Gastroesophageal sphincter (tissue), 4 donors: ENCODE measurements at regions not wholly inside any gene's neighbourhood (a gene's known extent, or its start where the extent isn't known, plus 50 kb on each side); places are given as distances from the start of the nearest gene placed in this dataset.

Experiments
- ATAC-seq: fragments of 150-250 bp; one replicate; pipeline ENCODE4 v1.9.1; 2016; ENCODE audit warnings: mild to moderate bottlenecking, moderate library complexity
- H3K27ac ChIP-seq, 4 donors: fragments of 200-600 bp; sonication (generic) in 3 of 4; 1 replicate in 3 of 4; 2 replicates in 1 of 4; pipeline ENCODE4 v1.5.1; 2016 to 2019
- H3K27me3 ChIP-seq: fragments of 200-600 bp; sonication (generic); one replicate; pipeline ENCODE4 v1.5.1; 2019
- H3K36me3 ChIP-seq, 2 donors: fragments of 200-600 bp; sonication (generic); one replicate each; pipeline ENCODE4 v1.5.1; 2019; ENCODE audit warnings: control low read depth in 1 of 2
- H3K4me1 ChIP-seq, 3 donors: fragments of 200-600 bp; sonication (generic); 1 replicate in 2 of 3; 2 replicates in 1 of 3; pipeline ENCODE4 v1.5.1; 2016 to 2019; ENCODE audit warnings: control low read depth in 2 of 3
- H3K4me3 ChIP-seq, 2 donors: fragments of 200-600 bp; sonication (generic); one replicate each; pipeline ENCODE4 v1.5.1; 2019; ENCODE audit warnings: mild to moderate bottlenecking in 1 of 2, moderate library complexity in 1 of 2
- H3K9me3 ChIP-seq, 3 donors: fragments of 200-600 bp; sonication (generic); one replicate each; pipeline ENCODE4 v1.5.1; 2017 to 2019; ENCODE audit warnings: control low read depth in 2 of 3
- CTCF ChIP-seq, 4 experiments: fragments of 200-600 bp in 2 of 4; fragments of 450-650 bp in 2 of 4; sonication (generic) in 1 of 4; IDR thresholded peaks; one replicate each; pipeline ENCODE4 v1.5.1; 2017 to 2019; ENCODE audit warnings: antibody characterized with exemption in 4 of 4, mild to moderate bottlenecking in 2 of 4, moderate library complexity in 2 of 4
- EP300 ChIP-seq: sonication (generic); formaldehyde crosslinking; IDR thresholded peaks from one replicate; pipeline ENCODE4 v1.6.1; 2017; ENCODE audit warnings: antibody characterized with exemption, mild to moderate bottlenecking
- POLR2A ChIP-seq, 2 donors: fragments of 450-650 bp; IDR thresholded peaks; one replicate each; pipeline ENCODE4 v1.6.1; 2017; ENCODE audit warnings: antibody characterized with exemption in 2 of 2, mild to moderate bottlenecking in 2 of 2, moderate library complexity in 1 of 2
- POLR2AphosphoS5 ChIP-seq: sonication (generic); formaldehyde crosslinking; IDR thresholded peaks from one replicate; pipeline ENCODE4 v1.6.1; 2017; ENCODE audit warnings: antibody characterized with exemption
- WGBS, 2 donors: methylation state at CpG; one replicate each; pipeline ENCODE4 v1.1.5; 2018; ENCODE audit warnings: low coverage in 1 of 2; 5-methylcytosine and 5-hydroxymethylcytosine counted together

- no peak for ATAC-seq
Measured at GRCh38 chr3:18778094-18778493, 353.0 kb upstream of the SATB1 start.

DNA sequence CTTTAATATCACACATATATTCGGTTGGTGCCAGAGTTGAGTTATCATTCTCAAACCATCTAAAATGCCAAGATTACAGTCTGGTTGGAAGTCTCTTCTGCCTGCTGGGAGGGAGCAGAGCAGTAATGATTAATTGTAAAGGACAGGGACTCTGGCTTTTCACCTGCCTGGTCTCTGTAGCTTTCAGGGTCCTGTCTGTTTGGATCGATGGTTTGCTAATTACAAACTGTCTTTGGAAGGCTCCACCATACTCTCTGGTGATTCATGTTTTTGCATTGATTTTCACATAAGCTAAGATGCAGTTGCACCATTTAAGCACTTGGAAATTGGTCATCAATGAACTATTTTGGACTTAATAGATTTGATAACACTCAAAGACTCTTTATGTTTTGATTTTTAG, 350.4 kb upstream of the SATB1 start:
- TF ChIP-seq POLR2A (IDR thresholded peaks at IDR 0.05) (no peak), EP300 (no peak), CTCF (IDR thresholded peaks at IDR 0.05) (no peak), POLR2AphosphoS5 (no peak)
- Histone ChIP-seq H3K4me3 (no peak overlapping the region), H3K27ac (no peak overlapping the region), H3K36me3 (no peaks in the 10 kb centered on the region), H3K27me3 (peaks cover 3% of the 10 kb centered on the region), H3K9me3 (no peaks in the 10 kb centered on the region), H3K4me1 (no peaks in the 10 kb centered on the region)
- 83 to 100% methylated on average over 1 to 2 of the region's 2 CpGs for WGBS, 2 donors
- ATAC-seq = no peak

More at GRCh38 chr3:18778094-18778493, 353.0 kb upstream of the SATB1 start:
- Histone ChIP-seq H3K4me3 (no peak overlapping the region), H3K27me3 (peaks cover 3% of the 10 kb centered on the region), H3K27ac (no peak overlapping the region), H3K9me3 (no peaks in the 10 kb centered on the region), H3K4me1 (no peaks in the 10 kb centered on the region), H3K36me3 (no peaks in the 10 kb centered on the region)
- TF ChIP-seq EP300 (no peak), POLR2AphosphoS5 (no peak), CTCF (IDR thresholded peaks at IDR 0.05) (no peak), POLR2A (IDR thresholded peaks at IDR 0.05) (no peak)

GRCh38 chr3:18774319-18775088, 349.4 kb upstream of the SATB1 start:
- ATAC-seq = no peak
- Histone ChIP-seq H3K9me3 (no peaks in the 10 kb centered on the region), H3K4me3 (no peak overlapping the region), H3K4me1 (no peaks in the 10 kb centered on the region), H3K36me3 (no peaks in the 10 kb centered on the region), H3K27me3 (peaks cover 3% of the 10 kb centered on the region), H3K27ac (no peak overlapping the region)
- TF ChIP-seq POLR2AphosphoS5 (no peak), CTCF (IDR thresholded peaks at IDR 0.05) (no peak), EP300 (no peak), POLR2A (IDR thresholded peaks at IDR 0.05) (no peak)
- 47 to 72% methylated on average over 2 of the region's 2 CpGs for WGBS, 2 donors

DNA sequence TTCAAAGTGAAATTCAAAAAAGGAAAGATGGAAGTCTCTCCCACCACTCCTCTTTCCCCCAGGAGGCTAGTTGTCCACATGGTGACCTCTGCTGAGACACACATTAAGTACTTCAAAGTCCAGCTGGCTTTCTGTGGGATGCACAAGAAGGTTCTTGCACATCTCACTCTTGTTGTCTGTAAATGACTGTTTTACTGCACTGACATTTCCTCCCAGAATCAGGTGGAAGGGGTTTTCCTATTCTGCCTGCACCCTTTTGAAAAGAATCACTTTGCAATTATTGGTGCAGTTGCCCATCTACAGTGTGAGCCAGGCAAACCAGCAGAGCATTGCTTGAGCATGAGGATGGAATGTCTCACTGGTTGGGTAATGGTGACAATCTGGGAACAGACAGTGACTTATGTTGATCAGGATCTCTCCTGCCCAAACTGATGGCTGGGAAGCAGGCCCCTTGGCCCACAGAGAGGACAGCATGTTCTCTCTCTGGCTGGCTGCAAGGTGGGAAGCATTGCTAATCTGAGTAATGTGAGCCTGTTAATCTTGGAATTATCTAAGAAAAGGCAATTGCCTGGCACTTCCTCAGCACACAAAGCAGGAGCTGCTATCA, 347.7 kb upstream of the SATB1 start:
- H3K4me1 ChIP-seq = no peaks in the 10 kb centered on the region
- TF ChIP-seq CTCF (IDR thresholded peaks at IDR 0.05) = no peak
- TF ChIP-seq POLR2AphosphoS5 = no peak
- no peak overlapping the region for H3K27ac ChIP-seq
- H3K9me3 ChIP-seq = no peaks in the 10 kb centered on the region
- no peak overlapping the region for H3K4me3 ChIP-seq
- no peaks in the 10 kb centered on the region for H3K36me3 ChIP-seq
- peaks cover 3% of the 10 kb centered on the region for H3K27me3 ChIP-seq
- ATAC-seq = no peak

- Histone ChIP-seq H3K36me3 (no peaks in the 10 kb centered on the region), H3K4me1 (no peaks in the 10 kb centered on the region), H3K27me3 (peaks cover 3% of the 10 kb centered on the region), H3K4me3 (no peak overlapping the region), H3K27ac (no peak overlapping the region), H3K9me3 (no peaks in the 10 kb centered on the region)
- ATAC-seq = no peak
- no peak for TF ChIP-seq CTCF (IDR thresholded peaks at IDR 0.05)
- no peak for TF ChIP-seq POLR2A (IDR thresholded peaks at IDR 0.05)
- no peak for TF ChIP-seq POLR2AphosphoS5
- no peak for TF ChIP-seq EP300
- 67 to 100% methylated on average over 1 of the region's 1 CpG for WGBS, 2 donors
Measured at GRCh38 chr3:18771931-18772330, 346.8 kb upstream of the SATB1 start.
